Astrocyte of the cerebellum (primary cell): ENCODE measurements at regions not wholly inside any gene's neighbourhood (a gene's known extent, or its start where the extent isn't known, plus 50 kb on each side); places are given as distances from the start of the nearest gene placed in this dataset.
A peak's percentile ranks its signal among the peaks of the same experiment; 100 is the strongest.

ENCODE experiments used
- DNase-seq: peaks from one replicate; pipeline ENCODE4 v3.0.0-alpha.2; 2011; ENCODE audit warnings: low read depth
- H3K4me3 ChIP-seq: 2 replicates; pipeline ENCODE4 v1.5.1; 2011; ENCODE audit warnings: mild to moderate bottlenecking, low read depth, low read length, moderate library complexity
- CTCF ChIP-seq: IDR thresholded peaks from 2 replicates; pipeline ENCODE4 v1.5.1; 2012; ENCODE audit warnings: low read length, low read depth, moderate library complexity, mild to moderate bottlenecking; ENCODE audit errors: missing control alignments
- in situ Hi-C: cut with HindIII; loops from 2 replicates; pipeline ENCODE4 v1.10.0; 2017; ENCODE audit warnings: low sequenced_read_pairs

DNA sequence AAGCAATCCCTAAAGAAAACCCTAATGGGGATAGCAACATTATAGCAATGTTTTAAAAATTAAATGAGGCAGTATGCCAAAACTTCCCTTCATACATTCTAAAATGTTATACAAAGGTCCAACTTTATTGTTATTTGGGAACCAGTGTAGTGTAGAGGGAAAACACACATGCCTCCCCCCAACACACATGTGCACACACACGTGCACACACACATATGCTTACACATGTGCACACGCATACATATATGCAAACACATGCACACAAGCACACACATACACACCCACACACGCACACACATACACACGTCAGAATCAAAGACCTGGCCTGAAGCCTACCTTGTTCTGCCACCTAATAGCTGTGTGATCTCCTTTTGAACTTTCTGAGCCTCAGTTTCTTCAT, 83.3 kb downstream of the SCN11A start:
- DNase-seq, result no peak
- TF ChIP-seq CTCF, result no peak
- in situ Hi-C loops, result no loop called here
- H3K4me3 ChIP-seq, result no peak overlapping the region

- no peak overlapping the region for H3K4me3 ChIP-seq
- TF ChIP-seq CTCF, result no peak
- DNase-seq, result no peak
- in situ Hi-C loops, result no loop called here
Measured at GRCh38 chr3:38967693-38967989, 84.1 kb downstream of the SCN11A start.

GRCh38 chr3:38966811-38967692, 84.7 kb downstream of the SCN11A start:
- DNase-seq, result no peak
- no peak for TF ChIP-seq CTCF
- in situ Hi-C loops, result no loop called here
- no peak overlapping the region for H3K4me3 ChIP-seq

DNA sequence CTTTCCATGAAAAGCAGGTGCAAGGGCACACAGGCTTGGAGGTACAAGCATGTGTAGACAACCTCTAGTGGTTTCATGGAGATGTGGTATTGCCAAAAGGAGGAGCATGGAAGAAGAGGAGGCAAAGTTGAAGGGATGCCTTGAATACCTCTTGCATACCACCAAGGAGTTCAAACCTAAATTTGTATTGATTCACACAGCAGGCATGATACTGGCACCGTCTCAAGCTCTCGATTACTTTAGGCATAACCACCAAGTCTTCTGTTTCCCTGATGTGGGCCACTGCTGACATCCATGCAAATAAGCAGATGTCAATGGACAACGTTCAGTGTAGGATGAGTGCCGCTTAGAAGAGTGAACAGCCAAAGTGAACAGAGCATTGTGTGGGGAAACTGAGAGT, 87.1 kb downstream of the SCN11A start:
- H3K4me3 ChIP-seq, result no peak overlapping the region
- DNase-seq, result no peak
- in situ Hi-C loops, result no loop called here
- TF ChIP-seq CTCF, result no peak

GRCh38 chr3:38964204-38964603, 87.5 kb downstream of the SCN11A start:
- DNase-seq, result no peak
- in situ Hi-C loops, result no loop called here
- H3K4me3 ChIP-seq, result no peak overlapping the region
- TF ChIP-seq CTCF, result no peak

DNA sequence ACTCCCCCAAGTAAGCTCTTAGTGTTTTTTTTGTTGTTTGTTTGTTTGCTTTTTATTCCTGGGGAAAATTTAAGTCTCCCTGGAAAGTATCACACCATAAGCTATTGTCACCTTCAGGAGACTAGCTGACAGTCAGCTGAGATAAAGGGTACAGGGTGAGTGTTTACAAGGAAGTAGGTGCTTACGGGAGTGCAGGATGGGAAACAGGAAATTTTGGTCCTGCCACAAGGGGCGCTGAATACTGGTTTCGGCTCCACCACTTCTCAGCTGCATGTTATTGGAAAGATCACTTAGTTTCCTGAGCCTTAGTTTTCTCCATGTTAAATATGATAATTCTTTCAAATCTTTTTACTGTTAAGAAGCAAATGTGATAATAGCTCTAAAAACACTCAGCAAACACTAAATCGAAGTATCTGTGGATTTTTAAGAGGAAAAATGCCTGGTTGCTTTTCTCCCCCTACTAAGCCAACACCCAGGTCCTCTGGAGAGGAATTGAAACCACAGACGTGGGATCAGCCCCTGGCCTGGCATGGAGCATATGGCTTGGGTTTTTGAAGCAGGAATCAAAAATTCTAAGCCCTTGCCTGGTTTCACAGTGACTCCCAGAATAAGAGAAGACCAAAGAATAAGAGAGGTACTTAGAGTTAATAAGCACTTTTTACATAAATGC, 90.7 kb downstream of the SCN11A start:
- peak; percentile 8 for DNase-seq
- H3K4me3 ChIP-seq, result no peak overlapping the region
- TF ChIP-seq CTCF, result peak; percentile 78
- in situ Hi-C loops, result no loop called here
